Posterior cingulate gyrus (tissue), 11 donors: ENCODE measurements at regions not wholly inside any gene's neighbourhood (a gene's known extent, or its start where the extent isn't known, plus 50 kb on each side); places are given as distances from the start of the nearest gene placed in this dataset.

Experiments used
- DNase-seq, 10 donors: peaks; one replicate each; pipeline versions ENCODE4 v3.0.0 to v3.0.0-alpha.2; 2020 to 2021; ENCODE audit warnings: mixed read lengths in 3 of 10
- intact Hi-C: fragments of 100-400 bp; cut with DNase I; formaldehyde crosslinking; loops from one replicate; pipeline ENCODE4 v1.15.1; 2023

GRCh38 chr15:38202361-38202760, 50.3 kb upstream of the SPRED1 start:
- intact Hi-C loops: no loop called here
- DNase-seq: no peak
